Common myeloid progenitor, CD34-positive (primary cell): ENCODE measurements at regions not wholly inside any gene's neighbourhood (a gene's known extent, or its start where the extent isn't known, plus 50 kb on each side); places are given as distances from the start of the nearest gene placed in this dataset.

ENCODE experiments used
- CTCF ChIA-PET: fragments of 350-600 bp; sonication (Branson Sonifier 250); formaldehyde crosslinking; loops from one replicate; lab custom pipeline; 2021; ENCODE audit warnings: antibody characterized with exemption; lab: Charles Lee
- POLR2A ChIA-PET: fragments of 350-600 bp; sonication (Branson Sonifier 250); formaldehyde crosslinking; loops from one replicate; lab custom pipeline; 2021; ENCODE audit warnings: antibody characterized with exemption; lab: Charles Lee
- DNase-seq, 3 donors: peaks; one replicate each; pipeline versions ENCODE4 v3.0.0 to v3.0.0-alpha.2; 2013
- H3K27ac ChIP-seq, 2 experiments: 1 replicate in 1 of 2; 2 replicates in 1 of 2; pipeline ENCODE4 v1.7.0; 2013; ENCODE audit warnings: inconsistent platforms in 2 of 2, low read length in 2 of 2, mild to moderate bottlenecking in 2 of 2, low read depth in 1 of 2, moderate library complexity in 1 of 2; ENCODE audit not compliant: severe bottlenecking in 2 of 2, insufficient read depth in 1 of 2, poor library complexity in 1 of 2
- H3K27me3 ChIP-seq, 5 experiments: replicated peaks in 2 of 5; 1 replicate in 3 of 5; 2 replicates in 2 of 5; pipeline versions ENCODE4 v1.6.1 to v1.7.0; 2013; ENCODE audit warnings: low read length in 4 of 5, mild to moderate bottlenecking in 2 of 5, moderate library complexity in 2 of 5, inconsistent platforms in 1 of 5; ENCODE audit not compliant: insufficient read depth in 5 of 5, control insufficient read depth in 4 of 5
- H3K36me3 ChIP-seq, 4 experiments: 1 replicate in 2 of 4; 2 replicates in 2 of 4; pipeline versions ENCODE4 v1.6.1 to v1.7.0; 2013; ENCODE audit warnings: low read length in 3 of 4, control low read depth in 1 of 4, mild to moderate bottlenecking in 1 of 4; ENCODE audit not compliant: control insufficient read depth in 4 of 4, insufficient read depth in 4 of 4
- H3K4me1 ChIP-seq, 4 experiments: 1 replicate in 3 of 4; 2 replicates in 1 of 4; pipeline versions ENCODE4 v1.6.1 to v1.7.1; 2013; ENCODE audit warnings: low read length in 3 of 4, mild to moderate bottlenecking in 3 of 4, control low read depth in 1 of 4, inconsistent platforms in 1 of 4, moderate library complexity in 1 of 4; ENCODE audit not compliant: control insufficient read depth in 4 of 4, insufficient read depth in 4 of 4; ENCODE audit errors: control extremely low read depth in 1 of 4
- H3K4me3 ChIP-seq, 7 experiments: 1 replicate in 4 of 7; 2 replicates in 3 of 7; pipeline versions ENCODE4 v1.5.1 to v1.7.0; 2013; ENCODE audit warnings: mild to moderate bottlenecking in 7 of 7, low read length in 6 of 7, moderate library complexity in 6 of 7, inconsistent platforms in 2 of 7, low read depth in 2 of 7, control low read depth in 1 of 7; ENCODE audit not compliant: insufficient read depth in 4 of 7, control insufficient read depth in 1 of 7; ENCODE audit errors: extremely low read depth in 1 of 7
- H3K9me3 ChIP-seq, 5 experiments: 1 replicate in 4 of 5; 2 replicates in 1 of 5; pipeline versions ENCODE4 v1.6.1 to v1.7.1; 2013; ENCODE audit warnings: low read length in 4 of 5, mild to moderate bottlenecking in 2 of 5, inconsistent platforms in 1 of 5, low read depth in 1 of 5, moderate library complexity in 1 of 5; ENCODE audit not compliant: control insufficient read depth in 4 of 5, insufficient read depth in 2 of 5; ENCODE audit errors: control extremely low read depth in 1 of 5
- WGBS: methylation state at CpG from one replicate; pipeline ENCODE4 v1.1.5; 2013; ENCODE audit not compliant: insufficient coverage; 5-methylcytosine and 5-hydroxymethylcytosine counted together

GRCh38 chr4:74608151-74608949, 163.4 kb downstream of the AREG start:
- H3K27ac ChIP-seq: no peak overlapping the region
- H3K9me3 ChIP-seq: no peaks in the 10 kb centered on the region
- 100% methylated on average over 1 of the region's 2 CpGs for WGBS
- no peaks in the 10 kb centered on the region for H3K4me1 ChIP-seq
- H3K4me3 ChIP-seq: no peak overlapping the region
- POLR2A ChIA-PET: no interaction called here
- H3K27me3 ChIP-seq: no peaks in the 10 kb centered on the region
- no peaks in the 10 kb centered on the region for H3K36me3 ChIP-seq
- no peak for DNase-seq
- CTCF ChIA-PET: no interaction called here

DNA sequence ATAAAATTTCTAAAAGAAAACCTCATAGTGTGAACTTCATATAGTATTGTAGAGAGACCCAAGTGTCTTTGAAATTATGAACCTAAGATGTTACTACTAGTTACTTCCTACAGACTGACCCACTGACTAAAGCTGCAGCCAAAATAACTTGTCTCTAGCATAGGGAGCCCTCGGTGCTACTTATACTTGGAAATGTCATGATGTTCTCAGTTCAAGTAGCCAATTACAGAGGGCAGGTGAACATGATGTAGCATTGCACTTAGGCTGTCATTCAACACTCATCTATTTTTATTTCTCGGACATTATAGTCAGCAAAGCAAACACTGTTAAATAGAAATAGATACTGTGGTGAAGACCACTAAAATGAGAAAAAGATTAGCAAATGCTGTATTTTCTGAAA, 165.6 kb downstream of the AREG start:
- no peak for DNase-seq
- CTCF ChIA-PET: interaction anchor here (1.6 kb wide), 1 partner anchor 65 kb away, joined by 3 read pairs; no protein-coding TSS in a partner anchor
- H3K27ac ChIP-seq: no peak overlapping the region
- H3K9me3 ChIP-seq: peaks cover 0 to 5% (median 0%) of the 10 kb centered on the region in 5 experiments
- no peaks in the 10 kb centered on the region for H3K4me1 ChIP-seq
- no peak overlapping the region for H3K4me3 ChIP-seq
- POLR2A ChIA-PET: no interaction called here
- H3K27me3 ChIP-seq: no peaks in the 10 kb centered on the region
- no peaks in the 10 kb centered on the region for H3K36me3 ChIP-seq
- WGBS: no CpG with 5 or more reads among the region's 2 CpGs

DNA sequence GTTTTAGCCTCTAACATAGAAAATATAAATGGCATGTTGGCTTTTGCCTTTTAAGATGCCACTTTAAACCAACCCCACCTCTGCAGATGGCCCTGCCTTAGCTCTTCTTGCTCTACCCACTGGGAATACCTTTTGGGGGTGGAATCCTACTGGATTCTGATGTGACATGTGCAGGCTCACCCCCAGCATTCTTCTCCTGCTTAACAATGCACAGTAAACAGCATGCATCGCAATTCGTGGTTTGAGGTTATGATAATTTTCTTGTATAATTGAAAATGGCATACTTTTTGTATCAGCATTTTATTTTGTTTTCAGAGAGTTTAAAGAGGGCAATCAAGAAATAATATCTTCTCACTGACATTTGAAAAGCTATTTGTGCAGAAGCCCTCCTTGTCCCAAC, 167.9 kb downstream of the AREG start:
- H3K36me3 ChIP-seq: no peaks in the 10 kb centered on the region
- no peak overlapping the region for H3K27ac ChIP-seq
- H3K4me3 ChIP-seq: no peak overlapping the region
- ChIA-PET POLR2A (no interaction called here), CTCF (interaction anchor here (1.2 to 2.1 kb wide), 2 partner anchors 10 to 23 kb away, joined by 4 to 6 read pairs; no protein-coding TSS in a partner anchor)
- H3K27me3 ChIP-seq: no peaks in the 10 kb centered on the region
- WGBS: no CpG with 5 or more reads among the region's 2 CpGs
- H3K4me1 ChIP-seq: no peaks in the 10 kb centered on the region
- peaks cover 0 to 5% (median 0%) of the 10 kb centered on the region in 5 experiments for H3K9me3 ChIP-seq
- no peak for DNase-seq

DNA sequence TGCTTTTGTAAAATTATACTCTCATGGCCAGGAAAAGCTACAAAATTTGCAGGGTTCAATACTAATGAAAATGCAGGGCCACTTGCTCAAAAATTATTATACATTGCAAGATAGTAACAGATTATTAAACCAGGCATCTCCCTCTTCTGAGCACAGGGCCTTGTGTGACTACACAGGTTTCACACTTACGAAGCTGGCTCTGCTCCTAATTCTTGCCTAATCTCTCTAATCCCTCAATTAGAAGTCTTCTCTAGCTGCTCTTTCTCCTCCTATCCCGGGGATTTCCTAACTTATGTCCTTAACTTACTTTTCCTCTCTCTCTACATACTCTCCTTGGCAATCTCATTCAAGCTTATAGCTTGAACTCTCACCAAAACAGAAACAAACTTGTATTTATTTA, 168.3 kb downstream of the AREG start:
- no peak for DNase-seq
- H3K27ac ChIP-seq: no peak overlapping the region
- CTCF ChIA-PET: interaction anchor here (1.2 to 2.1 kb wide), 2 partner anchors 10 to 23 kb away, joined by 4 to 6 read pairs; no protein-coding TSS in a partner anchor
- no peaks in the 10 kb centered on the region for H3K27me3 ChIP-seq
- WGBS: 100% methylated on average over 2 of the region's 2 CpGs
- POLR2A ChIA-PET: no interaction called here
- H3K4me1 ChIP-seq: peaks cover 0 to under 1% (median 0%) of the 10 kb centered on the region in 4 experiments
- no peaks in the 10 kb centered on the region for H3K36me3 ChIP-seq
- peaks cover 0 to 5% (median 0%) of the 10 kb centered on the region in 5 experiments for H3K9me3 ChIP-seq
- no peak overlapping the region for H3K4me3 ChIP-seq

DNA sequence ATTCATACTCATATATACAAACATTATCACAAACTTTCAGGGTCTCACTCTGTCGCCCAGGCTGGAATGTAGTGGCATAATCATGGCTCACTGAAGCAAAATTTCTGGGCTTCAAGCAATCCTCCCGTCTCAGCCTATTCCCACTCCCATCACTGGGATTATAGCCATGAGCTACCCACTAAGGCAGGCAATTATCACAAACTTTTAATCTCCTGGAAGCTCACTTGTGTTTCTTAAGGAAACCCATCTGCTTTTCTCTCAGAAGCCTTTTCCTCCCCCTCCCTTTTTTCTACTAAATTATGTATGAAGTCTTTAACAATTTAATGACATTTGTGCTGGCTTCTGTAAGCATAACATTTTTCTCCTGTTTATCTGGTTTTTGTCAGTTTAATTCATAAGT, 170.5 kb downstream of the AREG start:
- Histone ChIP-seq H3K36me3 (no peaks in the 10 kb centered on the region), H3K4me3 (no peak overlapping the region), H3K27ac (no peak overlapping the region), H3K27me3 (no peaks in the 10 kb centered on the region), H3K9me3 (peaks cover 0 to 5% (median 0%) of the 10 kb centered on the region in 5 experiments), H3K4me1 (peaks cover 0 to 8% (median 0%) of the 10 kb centered on the region in 4 experiments)
- ChIA-PET POLR2A (no interaction called here), CTCF (no interaction called here)
- WGBS: 92% methylated on average over 2 of the region's 2 CpGs
- no peak for DNase-seq

DNA sequence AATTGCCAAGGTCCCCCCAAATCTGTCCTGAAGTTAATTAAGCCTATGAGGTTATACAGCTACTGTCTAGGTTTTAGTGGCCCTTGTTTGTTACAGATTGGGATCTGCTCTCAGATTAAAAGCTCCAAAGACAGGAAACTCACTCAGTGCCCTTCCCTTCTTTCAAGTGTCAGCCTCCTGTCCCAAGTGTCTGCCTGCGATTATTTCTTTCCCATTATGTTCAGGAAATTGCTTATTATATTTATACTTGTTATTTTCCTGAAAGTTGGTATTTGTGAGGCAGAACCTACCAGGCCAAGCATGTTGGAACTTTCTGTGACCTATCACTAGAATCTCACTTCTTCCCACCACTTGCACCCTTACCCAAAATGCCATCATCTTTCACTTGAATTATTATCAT, 173.2 kb downstream of the AREG start:
- CTCF ChIA-PET: interaction anchor here (1.6 kb wide), 1 partner anchor 57 kb away, joined by 4 read pairs; no protein-coding TSS in a partner anchor
- Histone ChIP-seq H3K27ac (no peak overlapping the region), H3K27me3 (no peaks in the 10 kb centered on the region), H3K36me3 (no peaks in the 10 kb centered on the region), H3K9me3 (peaks cover 0 to 5% (median 0%) of the 10 kb centered on the region in 5 experiments), H3K4me1 (peaks cover 0 to 11% (median 0%) of the 10 kb centered on the region in 4 experiments), H3K4me3 (no peak overlapping the region)
- WGBS: no CpG with 5 or more reads among the region's 1 CpG
- POLR2A ChIA-PET: no interaction called here
- no peak for DNase-seq

DNA sequence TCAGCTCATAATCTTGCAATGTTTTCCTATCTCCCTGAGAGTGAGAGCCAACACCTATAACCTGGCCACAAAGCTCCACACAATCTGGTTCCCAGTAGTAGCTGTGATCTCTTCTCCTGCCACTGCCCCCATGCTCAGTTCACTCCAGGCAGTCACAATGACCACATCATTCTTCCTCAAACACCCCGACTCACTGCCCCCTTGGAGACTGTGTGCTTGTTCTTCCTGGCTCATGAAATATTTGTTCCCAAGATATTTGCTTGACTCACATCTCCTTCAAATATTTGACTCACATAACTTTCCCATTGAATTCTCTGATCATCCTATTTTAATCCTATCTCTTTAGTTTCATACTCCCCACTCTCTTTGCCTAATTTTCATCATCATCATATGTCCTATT, 173.7 kb downstream of the AREG start:
- DNase-seq: no peak
- 36% methylated on average over 1 of the region's 1 CpG for WGBS

More for the DNA sequence above, 173.7 kb downstream of the AREG start:
- Histone ChIP-seq H3K9me3 (peaks cover 0 to 5% (median 0%) of the 10 kb centered on the region in 5 experiments), H3K4me1 (peaks cover 0 to 14% (median 0%) of the 10 kb centered on the region in 4 experiments), H3K4me3 (no peak overlapping the region), H3K27me3 (no peaks in the 10 kb centered on the region), H3K36me3 (no peaks in the 10 kb centered on the region), H3K27ac (no peak overlapping the region)
- ChIA-PET CTCF (interaction anchor here (1.6 kb wide), 1 partner anchor 56 kb away, joined by 4 read pairs; no protein-coding TSS in a partner anchor), POLR2A (no interaction called here)
